ENCODE measurements at regions not wholly inside any gene's neighbourhood (a gene's known extent, or its start where the extent isn't known, plus 50 kb on each side); places are given as distances from the start of the nearest gene placed in this dataset.
"Not testable (repeated sequence)": the region's sequence is repeated elsewhere in the genome, so short reads cannot be mapped to it uniquely, and the experiment has no call there.

DNA sequence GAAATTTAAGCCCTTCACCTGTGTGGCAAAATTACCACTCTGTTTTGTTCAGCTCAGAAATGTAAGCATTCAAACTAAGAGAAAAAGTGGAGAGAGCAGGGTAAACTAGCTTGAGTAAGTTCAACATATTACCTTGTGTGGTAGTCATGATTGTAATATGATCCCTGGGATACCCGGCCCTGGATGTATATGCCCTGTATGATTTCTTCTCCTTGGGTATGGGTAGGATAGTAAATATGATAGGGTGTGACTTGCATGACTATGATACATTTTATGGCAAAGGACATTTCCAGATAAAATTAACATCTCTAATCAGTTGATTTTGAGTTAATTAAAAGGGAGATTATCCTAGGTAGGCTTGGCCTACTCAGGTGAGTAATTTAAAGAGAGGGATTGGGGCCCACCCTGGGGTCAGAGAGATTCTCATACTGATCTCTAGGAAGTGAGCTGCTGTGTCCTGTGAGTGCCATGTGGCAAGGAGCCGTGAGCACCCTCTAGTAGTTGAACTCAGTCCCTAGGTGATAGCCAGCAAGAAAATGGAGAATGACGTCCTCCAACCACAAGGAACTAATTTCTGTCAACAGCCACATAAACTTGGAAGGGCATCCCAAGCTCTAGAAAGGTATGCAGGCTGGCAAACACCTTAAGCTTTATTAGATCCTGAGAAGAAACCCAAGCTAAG is 62.2 kb upstream of the ANXA1 start:
- no peaks in the 10 kb centered on the region for H3K36me3 ChIP-seq (ENCODE audit: control insufficient read depth, insufficient read depth, low read length)
- DNase-seq (ENCODE audit: low read depth), result no peak
- TF ChIP-seq, protein P1, sequence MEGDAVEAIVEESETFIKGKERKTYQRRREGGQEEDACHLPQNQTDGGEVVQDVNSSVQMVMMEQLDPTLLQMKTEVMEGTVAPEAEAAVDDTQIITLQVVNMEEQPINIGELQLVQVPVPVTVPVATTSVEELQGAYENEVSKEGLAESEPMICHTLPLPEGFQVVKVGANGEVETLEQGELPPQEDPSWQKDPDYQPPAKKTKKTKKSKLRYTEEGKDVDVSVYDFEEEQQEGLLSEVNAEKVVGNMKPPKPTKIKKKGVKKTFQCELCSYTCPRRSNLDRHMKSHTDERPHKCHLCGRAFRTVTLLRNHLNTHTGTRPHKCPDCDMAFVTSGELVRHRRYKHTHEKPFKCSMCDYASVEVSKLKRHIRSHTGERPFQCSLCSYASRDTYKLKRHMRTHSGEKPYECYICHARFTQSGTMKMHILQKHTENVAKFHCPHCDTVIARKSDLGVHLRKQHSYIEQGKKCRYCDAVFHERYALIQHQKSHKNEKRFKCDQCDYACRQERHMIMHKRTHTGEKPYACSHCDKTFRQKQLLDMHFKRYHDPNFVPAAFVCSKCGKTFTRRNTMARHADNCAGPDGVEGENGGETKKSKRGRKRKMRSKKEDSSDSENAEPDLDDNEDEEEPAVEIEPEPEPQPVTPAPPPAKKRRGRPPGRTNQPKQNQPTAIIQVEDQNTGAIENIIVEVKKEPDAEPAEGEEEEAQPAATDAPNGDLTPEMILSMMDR (IDR thresholded peaks at IDR 0.05; ENCODE audit: insufficient read depth, low read length, poor library complexity, severe bottlenecking), result no peak
- H3K4me3 ChIP-seq (ENCODE audit: low read depth, low read length), result no peak overlapping the region
- H3K27me3 ChIP-seq (ENCODE audit: control insufficient read depth, insufficient read depth, low read length), result no peaks in the 10 kb centered on the region

DNA sequence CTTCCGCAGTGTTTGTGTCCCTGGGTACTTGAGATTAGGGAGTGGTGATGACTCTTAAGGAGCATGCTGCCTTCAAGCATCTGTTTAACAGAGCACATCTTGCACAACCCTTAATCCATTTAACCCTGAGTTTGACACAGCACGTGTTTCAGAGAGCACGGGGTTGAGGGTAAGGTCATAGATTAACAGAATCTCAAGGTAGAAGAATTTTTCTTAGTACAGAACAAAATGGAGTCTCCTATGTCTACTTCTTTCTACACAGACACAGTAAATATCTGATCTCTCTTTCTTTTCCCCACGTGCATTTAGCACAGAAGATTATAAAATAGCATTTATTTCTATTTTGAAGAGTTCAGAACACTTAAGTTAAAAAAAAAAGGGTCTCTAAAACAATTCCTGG is 63.8 kb upstream of the ANXA1 start:
- not testable (repeated sequence) for H3K4me3 ChIP-seq (ENCODE audit: low read depth, low read length); H3K36me3 ChIP-seq (ENCODE audit: control insufficient read depth, insufficient read depth, low read length); DNase-seq (ENCODE audit: low read depth); H3K27me3 ChIP-seq (ENCODE audit: control insufficient read depth, insufficient read depth, low read length)

DNA sequence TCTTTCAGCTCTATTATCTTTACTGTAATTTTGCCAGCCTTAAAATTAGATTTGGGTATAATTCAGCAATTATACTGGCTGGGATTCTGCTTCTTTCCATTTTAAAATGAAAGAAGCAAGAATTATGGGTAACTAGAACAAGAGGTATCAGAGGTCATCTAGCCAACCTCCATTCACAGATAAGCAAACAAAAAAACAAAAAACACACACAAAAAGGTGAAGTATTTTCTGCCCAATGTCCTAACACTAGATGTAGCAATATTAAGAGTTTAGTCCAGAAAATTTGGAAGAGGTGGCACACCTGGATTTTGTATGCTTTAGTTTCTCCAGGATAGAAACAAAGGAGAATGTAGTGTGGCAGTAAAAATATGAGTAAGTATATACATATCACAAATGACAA is 68.1 kb upstream of the ANXA1 start:
- TF ChIP-seq, protein P1 (IDR thresholded peaks at IDR 0.05; ENCODE audit: insufficient read depth, low read length, poor library complexity, severe bottlenecking), result no peak
- Histone ChIP-seq H3K27me3 (ENCODE audit: control insufficient read depth, insufficient read depth, low read length) (no peaks in the 10 kb centered on the region), H3K4me3 (ENCODE audit: low read depth, low read length) (no peak overlapping the region), H3K36me3 (ENCODE audit: control insufficient read depth, insufficient read depth, low read length) (no peaks in the 10 kb centered on the region)
- DNase-seq (ENCODE audit: low read depth), result no peak

DNA sequence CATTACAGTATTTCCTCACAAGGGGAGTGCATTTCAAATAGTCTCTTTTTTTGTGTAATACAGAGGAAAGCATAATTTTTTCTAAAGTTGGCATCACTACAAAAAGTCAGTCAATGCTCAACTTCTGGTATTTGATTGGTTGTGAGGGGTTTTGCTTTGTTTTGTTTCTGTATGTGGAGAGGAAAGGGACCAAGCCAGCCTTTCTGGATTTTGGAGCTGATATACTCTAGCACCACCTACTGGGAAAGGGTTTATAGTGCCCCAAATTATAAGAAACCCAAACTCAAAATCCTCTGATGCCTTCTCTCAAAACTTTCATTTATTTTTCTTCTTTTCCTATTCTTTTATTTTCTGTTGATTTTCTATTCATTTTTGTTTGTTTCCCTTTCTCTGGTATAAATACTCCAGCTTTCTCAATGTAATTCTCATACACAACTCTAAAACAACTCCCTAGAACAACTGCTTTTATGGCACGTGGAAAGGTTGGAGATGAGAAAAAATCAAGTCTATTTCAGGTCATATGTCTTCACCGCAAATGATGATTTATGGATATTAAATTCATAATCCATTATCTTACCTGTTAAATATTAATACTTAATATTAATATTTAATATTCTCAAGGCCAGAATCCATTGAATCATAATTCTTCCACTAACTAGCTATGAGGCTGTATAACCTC is 69.5 kb upstream of the ANXA1 start:
- Histone ChIP-seq H3K36me3 (ENCODE audit: control insufficient read depth, insufficient read depth, low read length) (no peaks in the 10 kb centered on the region), H3K27me3 (ENCODE audit: control insufficient read depth, insufficient read depth, low read length) (no peaks in the 10 kb centered on the region), H3K4me3 (ENCODE audit: low read depth, low read length) (no peak overlapping the region)
- TF ChIP-seq, protein P1 (IDR thresholded peaks at IDR 0.05; ENCODE audit: insufficient read depth, low read length, poor library complexity, severe bottlenecking), result peak; percentile 80
- DNase-seq (ENCODE audit: low read depth), result no peak

DNA sequence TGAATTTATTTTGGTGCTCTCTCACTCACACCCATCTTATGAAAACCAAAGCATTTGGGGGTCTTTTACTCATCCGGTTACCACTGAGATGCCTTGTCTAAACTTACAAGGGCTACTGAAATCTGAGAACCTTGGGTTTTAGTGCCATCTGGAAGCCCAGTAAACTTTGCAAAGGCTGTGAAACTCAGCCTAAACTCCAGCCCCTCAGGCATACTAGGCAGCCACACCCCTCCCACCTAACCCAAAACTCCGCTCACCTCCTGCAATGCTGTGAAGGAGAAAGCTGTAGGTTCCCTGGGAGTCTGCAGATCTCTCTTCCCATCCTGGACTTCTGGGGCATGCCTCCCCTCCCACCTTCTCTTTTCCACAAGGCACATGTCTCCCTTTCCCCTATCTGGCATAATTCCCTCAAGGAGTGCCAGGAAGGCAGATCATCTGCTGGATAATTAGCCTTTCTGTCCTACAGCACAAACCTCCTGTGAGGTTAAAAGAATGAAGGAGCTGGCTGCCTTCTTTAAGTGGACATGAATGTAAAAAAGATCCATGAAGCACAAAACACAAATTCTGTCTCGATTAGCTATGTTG is 71.5 kb upstream of the ANXA1 start:
- TF ChIP-seq, protein P1 (IDR thresholded peaks at IDR 0.05; ENCODE audit: insufficient read depth, low read length, poor library complexity, severe bottlenecking), result no peak
- no peak for DNase-seq (ENCODE audit: low read depth)

DNA sequence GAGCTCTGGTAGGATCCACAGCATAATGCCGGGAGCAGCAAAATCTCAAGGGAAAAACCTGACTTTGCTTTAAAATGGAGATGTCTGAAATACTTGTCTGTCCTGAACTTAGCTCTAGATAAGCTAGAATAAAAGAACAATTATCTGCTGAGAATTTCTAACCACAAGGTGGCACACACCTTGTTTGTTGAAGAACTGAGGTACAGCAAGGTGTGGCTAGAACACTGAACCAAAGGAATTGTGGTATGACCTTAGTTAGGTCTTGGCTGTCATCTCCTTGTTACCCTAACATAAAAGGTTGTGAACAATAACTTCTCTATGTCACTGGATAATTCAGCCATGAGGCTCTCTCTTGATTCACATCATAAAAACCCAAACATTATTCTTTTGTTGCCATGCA is 72.3 kb upstream of the ANXA1 start:
- DNase-seq (ENCODE audit: low read depth), result no peak
- Histone ChIP-seq H3K4me3 (ENCODE audit: low read depth, low read length) (no peak overlapping the region), H3K27me3 (ENCODE audit: control insufficient read depth, insufficient read depth, low read length) (no peaks in the 10 kb centered on the region), H3K36me3 (ENCODE audit: control insufficient read depth, insufficient read depth, low read length) (no peaks in the 10 kb centered on the region)
- TF ChIP-seq, protein P1 (IDR thresholded peaks at IDR 0.05; ENCODE audit: insufficient read depth, low read length, poor library complexity, severe bottlenecking), result no peak

More for the DNA sequence above, 71.5 kb upstream of the ANXA1 start:
- Histone ChIP-seq H3K4me3 (ENCODE audit: low read depth, low read length) (no peak overlapping the region), H3K27me3 (ENCODE audit: control insufficient read depth, insufficient read depth, low read length) (no peaks in the 10 kb centered on the region), H3K36me3 (ENCODE audit: control insufficient read depth, insufficient read depth, low read length) (no peaks in the 10 kb centered on the region)
